DMS53 treated with DMSO at 0.1 percent for 48 hours (cell line): ENCODE measurements at regions not wholly inside any gene's neighbourhood (a gene's known extent, or its start where the extent isn't known, plus 50 kb on each side); places are given as distances from the start of the nearest gene placed in this dataset.
"Not testable (repeated sequence)": the region's sequence is repeated elsewhere in the genome, so short reads cannot be mapped to it uniquely, and the experiment has no call there.

Experiments
- DNase-seq: peaks from one replicate; lab custom pipeline; 2025; ENCODE audit not compliant: unreplicated experiment; lab: John Stamatoyannopoulos, UW

GRCh38 chr2:14751581-14751980 is 119.1 kb downstream of the LRATD1 start:
- no peak for DNase-seq

GRCh38 chr2:14752295-14752694 is 119.8 kb downstream of the LRATD1 start:
- no peak for DNase-seq

- no peak for DNase-seq
Observed at GRCh38 chr2:14756122-14756541, 123.6 kb downstream of the LRATD1 start.

GRCh38 chr2:14756981-14757657 is 124.6 kb downstream of the LRATD1 start:
- DNase-seq, result no peak

DNA sequence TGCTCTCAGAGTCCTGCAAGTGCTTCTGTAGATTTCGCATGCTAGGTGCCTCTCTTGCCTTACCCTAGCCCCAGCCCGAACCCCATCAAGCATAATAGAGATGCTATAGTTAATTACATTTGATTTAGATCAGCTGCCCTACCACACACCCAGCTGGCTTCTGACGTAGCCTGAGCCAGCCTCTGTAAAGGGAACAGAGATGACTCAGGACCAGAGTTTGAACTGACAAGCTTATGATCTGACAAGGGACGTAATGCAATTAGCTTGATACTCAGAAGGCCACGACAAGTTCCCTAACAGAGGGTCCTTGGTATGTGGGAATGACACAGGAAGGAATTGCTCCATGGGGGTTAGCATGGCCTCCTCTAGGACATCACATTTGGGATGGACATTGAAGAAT is 126.6 kb downstream of the LRATD1 start:
- no peak for DNase-seq

DNA sequence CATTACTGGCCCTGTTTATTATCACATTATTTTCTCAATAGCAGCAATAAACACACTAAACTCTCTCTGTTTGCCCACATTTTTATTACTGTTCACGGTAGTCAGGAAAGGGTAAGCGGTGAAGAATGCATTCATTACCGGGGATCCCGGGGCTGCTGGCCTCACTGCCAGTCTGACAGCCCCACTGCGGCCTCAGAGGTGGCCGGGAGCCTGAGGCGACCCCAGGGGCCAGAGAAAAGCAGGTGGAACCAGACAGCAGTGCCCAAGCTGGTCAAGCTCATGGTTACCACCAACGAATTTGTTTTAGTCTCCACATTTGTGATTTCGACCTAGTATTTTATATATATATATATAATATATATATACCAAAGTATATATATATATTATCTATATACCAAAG is 127.7 kb downstream of the LRATD1 start:
- DNase-seq, result no peak

DNA sequence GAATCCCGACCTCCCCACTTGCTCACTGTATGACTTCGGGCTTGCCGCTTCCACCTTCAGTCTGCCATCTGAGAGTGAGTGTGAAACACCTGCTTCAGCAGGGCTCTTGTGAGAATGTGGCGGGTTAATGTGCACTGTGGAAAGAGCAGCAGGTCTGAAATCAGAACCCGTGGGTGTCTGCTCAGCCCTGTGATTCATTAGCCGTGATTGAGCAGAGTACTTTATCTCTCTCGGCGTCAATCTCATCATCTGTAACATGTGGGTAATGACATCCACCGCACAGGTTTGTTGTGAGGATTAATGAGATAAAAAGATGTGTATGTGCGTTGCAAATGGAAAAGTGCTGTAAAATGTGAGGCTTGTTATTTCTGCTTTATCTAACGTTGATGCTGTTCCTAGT is 128.6 kb downstream of the LRATD1 start:
- no peak for DNase-seq

GRCh38 chr2:14773696-14774095 is 141.2 kb downstream of the LRATD1 start:
- no peak for DNase-seq

DNA sequence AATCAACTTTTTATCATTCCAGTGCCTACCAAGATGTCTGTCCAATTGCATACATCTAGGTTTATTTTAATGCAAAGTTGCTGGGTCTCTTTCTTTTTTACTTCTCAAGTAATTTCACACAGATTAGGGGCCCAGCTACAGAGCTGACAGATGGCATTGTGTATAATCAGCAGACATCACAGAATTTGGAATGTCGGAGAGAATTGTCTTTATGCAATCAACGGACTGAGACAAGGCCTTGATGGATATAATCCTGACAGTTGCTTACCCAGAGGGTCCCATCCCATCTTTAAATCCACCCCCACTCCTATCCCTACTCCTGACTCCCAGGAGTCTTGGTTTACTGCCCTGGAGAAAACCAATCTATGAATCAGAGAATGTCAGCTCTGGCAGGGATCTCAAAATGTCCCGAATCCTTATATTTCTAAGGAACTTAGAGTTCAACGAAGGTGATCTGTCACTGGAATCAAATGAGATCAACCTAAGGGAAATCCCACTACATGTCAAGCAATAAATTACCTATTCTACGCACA is 142.0 kb downstream of the LRATD1 start:
- no peak for DNase-seq

DNA sequence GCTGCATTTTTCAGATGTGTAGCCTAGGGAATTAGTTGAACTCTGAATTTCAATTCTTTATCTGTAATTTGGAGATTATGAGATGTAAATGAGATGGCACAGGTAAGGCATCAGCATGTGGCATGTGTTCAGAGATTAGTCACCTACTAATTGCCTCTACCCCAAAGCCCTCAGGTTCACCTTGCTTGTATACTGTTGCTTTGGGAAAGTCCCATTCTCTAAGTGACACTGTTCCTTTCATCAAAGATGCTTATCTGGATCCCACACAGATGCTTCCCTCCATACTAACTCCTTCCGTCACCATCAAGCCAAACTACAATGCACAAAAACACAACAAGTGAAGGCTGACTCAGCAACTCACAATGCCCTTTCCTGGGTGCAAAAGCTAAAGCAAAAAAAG is 143.7 kb downstream of the LRATD1 start:
- no peak for DNase-seq

DNA sequence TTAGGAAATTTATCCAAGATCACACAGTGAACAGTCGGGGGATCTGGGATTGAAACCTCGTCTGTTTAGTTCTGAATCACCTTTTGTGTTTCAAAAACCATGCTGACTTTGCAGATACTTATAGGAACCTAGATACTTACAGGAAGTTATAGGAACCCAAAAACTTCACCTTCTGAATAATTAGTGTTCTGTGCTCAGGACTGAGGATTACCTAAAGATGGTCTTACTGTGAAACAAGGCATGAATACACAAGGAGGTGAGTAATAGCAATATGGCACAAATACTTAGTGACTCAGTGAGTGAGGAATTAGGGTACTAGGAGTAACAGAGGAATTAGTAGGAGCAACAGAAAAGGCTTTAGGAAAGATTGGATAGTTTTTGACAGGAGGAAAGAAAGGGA is 145.5 kb downstream of the LRATD1 start:
- no peak for DNase-seq

- no peak for DNase-seq
Observed at GRCh38 chr2:14779252-14779651, 146.7 kb downstream of the LRATD1 start.

DNA sequence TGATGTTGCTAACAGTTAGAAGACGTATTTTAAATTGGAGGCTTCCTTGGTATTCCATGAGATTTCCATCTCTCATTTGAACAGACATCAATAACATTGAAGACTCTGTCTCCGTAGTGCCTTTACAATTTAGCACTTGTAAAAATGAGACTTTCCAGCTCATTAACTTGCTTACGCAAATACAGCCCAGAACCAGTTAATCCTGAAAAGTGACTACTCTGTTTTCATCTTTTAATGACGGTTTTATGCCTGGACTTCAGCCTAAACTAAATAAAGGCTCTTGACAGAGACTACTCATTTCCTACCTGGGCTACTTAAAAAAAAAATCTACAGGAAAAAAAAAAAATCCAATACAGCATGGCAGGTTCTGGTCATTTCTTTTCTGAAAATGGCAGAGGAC is 148.6 kb downstream of the LRATD1 start:
- peak; percentile 82 for DNase-seq

GRCh38 chr2:14788814-14789213 is 156.3 kb downstream of the LRATD1 start:
- not testable (repeated sequence) for DNase-seq

- DNase-seq, result no peak
Observed at GRCh38 chr2:14790041-14790640, 157.6 kb downstream of the LRATD1 start.

DNA sequence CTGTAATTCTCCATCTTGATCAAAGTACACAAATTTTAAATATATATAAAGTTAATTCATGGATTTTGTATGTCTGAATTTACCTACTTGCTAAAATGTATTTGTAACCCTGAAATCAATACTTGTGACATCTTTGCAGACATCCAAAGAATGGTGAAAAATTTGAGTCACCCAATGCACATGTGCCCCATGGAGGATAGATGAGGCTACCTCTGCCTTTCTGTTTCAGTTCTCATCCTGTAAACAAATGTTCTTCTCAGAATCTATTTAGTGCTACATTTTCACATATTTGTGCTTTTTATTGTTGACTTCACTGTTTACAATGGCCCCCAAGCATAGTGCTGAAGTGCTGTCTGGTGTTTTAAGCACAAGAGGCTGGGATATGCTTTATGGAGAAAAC is 171.5 kb downstream of the LRATD1 start:
- no peak for DNase-seq

DNA sequence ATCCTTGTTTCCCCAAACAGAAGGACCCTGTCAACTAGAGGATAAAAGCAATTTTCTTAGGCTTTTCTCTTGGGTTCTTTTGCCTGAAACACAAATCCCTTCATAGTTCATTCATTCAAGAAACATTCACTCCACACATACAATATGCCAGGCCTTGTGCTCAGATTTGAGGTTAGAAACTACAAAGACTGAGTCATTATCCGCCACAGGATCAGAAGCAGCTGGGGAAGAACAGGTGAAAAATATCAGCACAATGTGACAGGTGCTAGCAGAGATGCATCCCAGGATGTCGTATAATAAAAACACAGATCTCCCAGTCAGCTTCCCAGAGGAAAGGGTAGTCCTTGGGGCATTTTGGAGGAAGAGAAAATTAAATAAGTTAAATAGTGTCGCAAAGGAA is 172.4 kb downstream of the LRATD1 start:
- DNase-seq, result peak; percentile 61

DNA sequence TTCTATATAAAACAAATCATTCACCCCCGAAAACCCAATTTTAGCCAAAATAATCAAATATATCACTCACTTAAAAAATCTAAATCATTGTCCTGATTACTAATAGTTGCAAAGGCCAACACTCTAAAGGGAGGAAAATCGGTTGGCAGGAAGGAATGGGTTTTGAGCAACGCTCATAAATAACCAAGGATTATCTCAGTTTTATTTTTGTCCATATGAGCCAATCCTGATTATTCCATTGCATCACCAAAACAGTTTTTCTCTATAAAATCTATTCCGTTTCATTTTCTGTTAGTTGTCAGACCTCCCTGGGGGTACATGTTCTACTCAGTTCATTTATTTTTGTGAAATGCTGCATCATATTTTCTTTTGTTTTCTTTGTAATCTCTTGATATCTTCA is 174.1 kb downstream of the LRATD1 start:
- no peak for DNase-seq

GRCh38 chr2:14815201-14815600 is 182.7 kb downstream of the LRATD1 start:
- no peak for DNase-seq

GRCh38 chr2:14816069-14817060 is 183.8 kb downstream of the LRATD1 start:
- no peak for DNase-seq

DNA sequence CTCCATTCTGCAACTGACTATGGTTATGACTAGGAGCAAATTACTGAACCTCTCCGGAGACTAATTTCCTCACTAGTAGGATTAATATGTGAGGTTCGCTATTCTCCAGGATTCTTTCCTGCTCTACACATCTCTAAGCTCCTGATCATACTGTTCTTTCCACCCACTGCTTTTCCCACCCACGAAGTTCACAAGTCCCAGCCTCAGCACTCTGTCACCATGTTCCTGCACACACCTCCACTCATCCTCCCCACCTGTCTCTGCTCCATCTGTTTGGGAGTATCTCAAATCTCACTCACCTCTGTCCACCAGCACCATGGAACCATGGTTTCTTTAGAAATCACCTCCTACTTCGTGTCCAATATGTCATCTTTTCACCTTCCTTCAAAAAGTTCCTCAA is 185.3 kb downstream of the LRATD1 start:
- no peak for DNase-seq

- no peak for DNase-seq
Observed at GRCh38 chr2:14826518-14826917, 194.0 kb downstream of the LRATD1 start.
